ENCODE measurements at regions not wholly inside any gene's neighbourhood (a gene's known extent, or its start where the extent isn't known, plus 50 kb on each side); places are given as distances from the start of the nearest gene placed in this dataset.

DNA sequence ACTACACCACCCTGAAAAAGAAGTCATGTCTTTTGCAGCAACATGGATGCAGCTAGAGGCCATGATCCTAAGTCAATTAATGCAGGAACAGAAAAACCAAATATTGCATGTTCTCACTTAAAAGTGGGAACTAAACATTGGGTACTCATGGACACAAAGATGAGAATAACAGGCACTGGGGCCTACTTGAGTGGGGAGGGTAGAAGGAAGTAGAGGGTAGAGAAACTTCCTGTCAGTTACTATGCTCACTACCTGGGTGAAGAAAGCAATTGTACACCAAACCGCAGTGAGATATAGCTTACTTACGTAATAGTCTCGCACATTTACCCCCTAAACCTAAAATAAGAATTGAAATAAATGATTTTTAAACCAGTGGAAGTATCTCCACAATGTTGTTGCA is 480.5 kb upstream of the ARRDC4 start:
- DNase-seq (ENCODE audit: low spot score) = no peak
- in situ Hi-C loops (cut with MboI; ENCODE audit: low sequenced_read_pairs, unreplicated experiment) = no loop called here
- TF ChIP-seq, protein P1, sequence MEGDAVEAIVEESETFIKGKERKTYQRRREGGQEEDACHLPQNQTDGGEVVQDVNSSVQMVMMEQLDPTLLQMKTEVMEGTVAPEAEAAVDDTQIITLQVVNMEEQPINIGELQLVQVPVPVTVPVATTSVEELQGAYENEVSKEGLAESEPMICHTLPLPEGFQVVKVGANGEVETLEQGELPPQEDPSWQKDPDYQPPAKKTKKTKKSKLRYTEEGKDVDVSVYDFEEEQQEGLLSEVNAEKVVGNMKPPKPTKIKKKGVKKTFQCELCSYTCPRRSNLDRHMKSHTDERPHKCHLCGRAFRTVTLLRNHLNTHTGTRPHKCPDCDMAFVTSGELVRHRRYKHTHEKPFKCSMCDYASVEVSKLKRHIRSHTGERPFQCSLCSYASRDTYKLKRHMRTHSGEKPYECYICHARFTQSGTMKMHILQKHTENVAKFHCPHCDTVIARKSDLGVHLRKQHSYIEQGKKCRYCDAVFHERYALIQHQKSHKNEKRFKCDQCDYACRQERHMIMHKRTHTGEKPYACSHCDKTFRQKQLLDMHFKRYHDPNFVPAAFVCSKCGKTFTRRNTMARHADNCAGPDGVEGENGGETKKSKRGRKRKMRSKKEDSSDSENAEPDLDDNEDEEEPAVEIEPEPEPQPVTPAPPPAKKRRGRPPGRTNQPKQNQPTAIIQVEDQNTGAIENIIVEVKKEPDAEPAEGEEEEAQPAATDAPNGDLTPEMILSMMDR (IDR thresholded peaks at IDR 0.05; ENCODE audit: borderline replicate concordance, control extremely low read depth, extremely low read depth, insufficient read depth, missing control alignments) = no peak

DNA sequence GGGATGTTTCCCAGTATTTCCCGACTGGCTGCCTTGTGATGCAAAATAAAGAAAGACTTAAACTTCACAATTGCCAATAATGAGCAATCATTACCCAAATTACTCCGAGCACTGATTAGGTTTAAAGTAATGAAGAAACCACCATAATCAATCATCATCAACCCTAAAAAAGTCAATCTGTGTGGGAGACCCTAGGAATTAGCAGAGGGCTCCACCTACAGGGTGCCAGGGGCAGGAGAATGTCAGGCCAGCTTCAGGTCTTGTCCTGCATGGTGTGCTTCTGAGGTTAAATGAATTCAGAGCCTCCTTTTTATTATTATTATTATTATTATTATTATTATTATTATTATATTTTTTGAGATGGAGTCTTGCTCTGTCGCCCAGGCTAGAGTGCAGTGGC is 478.0 kb upstream of the ARRDC4 start:
- DNase-seq (ENCODE audit: low spot score) = no peak
- in situ Hi-C loops (cut with MboI; ENCODE audit: low sequenced_read_pairs, unreplicated experiment) = no loop called here
- TF ChIP-seq, protein P1 (IDR thresholded peaks at IDR 0.05; ENCODE audit: borderline replicate concordance, control extremely low read depth, extremely low read depth, insufficient read depth, missing control alignments) = no peak

DNA sequence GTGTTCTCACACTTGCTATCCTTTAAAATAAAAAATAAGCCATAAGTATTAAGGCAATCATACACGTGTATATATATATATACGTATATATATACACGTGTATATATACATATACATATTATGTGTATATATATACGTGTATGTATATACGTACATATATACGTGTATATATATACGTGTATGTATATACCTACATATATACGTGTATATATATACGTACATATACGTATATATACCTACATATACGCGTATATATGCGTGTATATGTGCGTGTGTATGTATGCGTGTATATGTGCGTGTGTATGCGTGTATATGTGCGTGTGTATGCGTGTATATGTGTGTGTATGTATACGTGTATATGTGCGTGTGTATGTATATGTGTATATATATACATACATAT is 477.3 kb upstream of the ARRDC4 start:
- TF ChIP-seq, protein P1 (IDR thresholded peaks at IDR 0.05; ENCODE audit: borderline replicate concordance, control extremely low read depth, extremely low read depth, insufficient read depth, missing control alignments) = no peak
- no peak for DNase-seq (ENCODE audit: low spot score)
- in situ Hi-C loops (cut with MboI; ENCODE audit: low sequenced_read_pairs, unreplicated experiment) = no loop called here

DNA sequence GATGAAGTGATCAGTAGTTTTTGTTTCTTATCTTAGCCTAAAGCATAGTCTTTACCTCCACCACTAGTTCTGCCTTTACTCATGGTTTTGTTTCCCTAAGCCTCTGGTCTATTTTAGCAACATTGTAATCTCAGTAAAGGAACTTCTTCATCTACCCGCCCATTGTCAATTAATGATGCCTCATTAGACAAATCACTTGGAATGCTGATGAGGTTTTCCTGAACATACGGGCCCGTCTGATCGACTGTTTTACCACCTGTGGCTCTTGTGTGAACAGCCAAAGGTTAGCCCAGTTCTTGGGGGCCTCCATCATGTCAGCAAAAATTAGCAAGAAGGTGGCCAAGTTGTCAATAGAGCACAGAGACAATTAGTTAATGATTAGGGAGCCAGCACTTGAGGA is 470.1 kb upstream of the ARRDC4 start:
- TF ChIP-seq, protein P1 (IDR thresholded peaks at IDR 0.05; ENCODE audit: borderline replicate concordance, control extremely low read depth, extremely low read depth, insufficient read depth, missing control alignments) = no peak
- no peak for DNase-seq (ENCODE audit: low spot score)
- in situ Hi-C loops (cut with MboI; ENCODE audit: low sequenced_read_pairs, unreplicated experiment) = no loop called here

DNA sequence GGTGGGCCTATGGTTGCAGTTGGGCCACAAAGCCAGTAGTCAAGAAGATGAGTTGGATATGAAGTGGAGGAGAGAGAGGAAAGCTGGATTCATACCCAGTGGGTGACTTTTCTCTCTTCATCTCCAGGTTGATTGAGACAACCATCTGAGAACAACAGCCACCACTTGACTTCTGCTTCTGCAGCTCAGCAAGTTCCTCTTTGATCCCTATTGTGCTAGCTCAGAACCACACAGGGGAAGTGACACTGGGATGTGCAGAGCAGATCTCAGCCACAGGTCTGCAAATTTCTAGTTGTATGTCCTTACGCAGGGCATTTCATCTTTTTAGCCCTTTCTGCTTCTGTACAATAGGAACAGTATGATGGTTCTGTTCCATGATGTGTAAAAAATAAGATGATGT is 459.2 kb upstream of the ARRDC4 start:
- DNase-seq (ENCODE audit: low spot score) = no peak
- TF ChIP-seq, protein P1 (IDR thresholded peaks at IDR 0.05; ENCODE audit: borderline replicate concordance, control extremely low read depth, extremely low read depth, insufficient read depth, missing control alignments) = no peak
- in situ Hi-C loops (cut with MboI; ENCODE audit: low sequenced_read_pairs, unreplicated experiment) = no loop called here

DNA sequence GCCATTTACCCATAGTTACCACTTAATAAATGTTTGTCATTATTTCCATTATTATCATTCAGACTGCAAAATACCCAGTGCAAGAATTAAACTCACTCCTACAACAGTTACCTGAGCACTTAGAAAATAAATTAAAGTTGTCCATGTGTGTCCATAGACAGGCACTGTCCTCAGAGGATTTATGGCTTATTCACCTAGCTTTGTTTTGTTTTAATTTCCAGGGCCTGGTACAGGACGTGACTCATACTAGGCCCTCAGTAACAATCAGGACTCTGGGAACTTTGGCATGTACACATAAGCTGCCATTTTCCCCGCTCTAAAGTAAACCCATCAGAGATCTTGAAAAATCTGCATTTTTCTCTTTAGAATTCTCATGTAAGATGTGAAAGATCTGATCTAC is 458.5 kb upstream of the ARRDC4 start:
- DNase-seq (ENCODE audit: low spot score) = no peak

More for the DNA sequence above, 458.5 kb upstream of the ARRDC4 start:
- in situ Hi-C loops (cut with MboI; ENCODE audit: low sequenced_read_pairs, unreplicated experiment) = no loop called here
- TF ChIP-seq, protein P1 (IDR thresholded peaks at IDR 0.05; ENCODE audit: borderline replicate concordance, control extremely low read depth, extremely low read depth, insufficient read depth, missing control alignments) = no peak

All from GM13976 (cell line).